ENCODE measurements at regions not wholly inside any gene's neighbourhood (a gene's known extent, or its start where the extent isn't known, plus 50 kb on each side); places are given as distances from the start of the nearest gene placed in this dataset.
"Not testable (repeated sequence)": the region's sequence is repeated elsewhere in the genome, so short reads cannot be mapped to it uniquely, and the experiment has no call there.

DNA sequence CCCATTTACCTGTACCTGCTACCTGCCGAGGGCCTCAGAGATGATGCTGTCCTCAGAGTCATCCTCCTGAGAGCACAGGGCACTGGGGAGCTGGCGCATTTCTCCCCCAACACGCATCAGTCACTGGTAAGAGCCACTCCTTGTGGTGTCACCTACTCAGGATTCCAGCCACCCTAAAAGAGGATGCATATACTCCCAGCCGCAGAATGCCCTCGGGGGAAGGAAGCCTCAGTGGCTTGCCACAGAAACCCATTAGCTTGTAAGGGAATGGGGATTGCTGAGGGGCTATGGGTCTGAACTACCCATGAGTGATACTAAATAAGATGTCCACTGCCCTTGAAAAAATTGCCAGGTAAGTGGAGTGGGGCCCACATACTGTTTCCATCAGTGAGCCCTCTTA, 279.2 kb downstream of the WDR11 start:
- in situ Hi-C loops (cut with HindIII; ENCODE audit: low sequenced_read_pairs) = no loop called here

DNA sequence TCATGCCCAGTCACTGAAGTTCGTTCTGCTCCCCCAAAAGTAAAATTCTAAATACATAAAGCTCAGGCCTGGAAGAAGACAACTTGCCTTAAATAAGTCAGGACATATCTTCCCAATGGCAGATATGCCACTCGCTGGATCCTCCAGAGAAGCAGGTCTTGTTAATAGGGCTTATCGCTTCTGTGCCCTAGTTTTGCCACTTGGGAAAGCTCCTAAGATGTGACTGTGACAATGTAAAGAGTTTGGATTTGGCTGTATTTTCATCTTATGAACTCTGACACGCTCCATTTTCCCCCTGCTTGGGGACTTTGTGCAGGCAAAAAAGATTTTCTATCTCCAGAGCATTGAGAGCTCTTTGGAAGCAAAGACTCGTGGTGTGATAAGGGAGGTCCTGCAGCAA, 279.9 kb downstream of the WDR11 start:
- in situ Hi-C loops (cut with HindIII; ENCODE audit: low sequenced_read_pairs) = no loop called here

DNA sequence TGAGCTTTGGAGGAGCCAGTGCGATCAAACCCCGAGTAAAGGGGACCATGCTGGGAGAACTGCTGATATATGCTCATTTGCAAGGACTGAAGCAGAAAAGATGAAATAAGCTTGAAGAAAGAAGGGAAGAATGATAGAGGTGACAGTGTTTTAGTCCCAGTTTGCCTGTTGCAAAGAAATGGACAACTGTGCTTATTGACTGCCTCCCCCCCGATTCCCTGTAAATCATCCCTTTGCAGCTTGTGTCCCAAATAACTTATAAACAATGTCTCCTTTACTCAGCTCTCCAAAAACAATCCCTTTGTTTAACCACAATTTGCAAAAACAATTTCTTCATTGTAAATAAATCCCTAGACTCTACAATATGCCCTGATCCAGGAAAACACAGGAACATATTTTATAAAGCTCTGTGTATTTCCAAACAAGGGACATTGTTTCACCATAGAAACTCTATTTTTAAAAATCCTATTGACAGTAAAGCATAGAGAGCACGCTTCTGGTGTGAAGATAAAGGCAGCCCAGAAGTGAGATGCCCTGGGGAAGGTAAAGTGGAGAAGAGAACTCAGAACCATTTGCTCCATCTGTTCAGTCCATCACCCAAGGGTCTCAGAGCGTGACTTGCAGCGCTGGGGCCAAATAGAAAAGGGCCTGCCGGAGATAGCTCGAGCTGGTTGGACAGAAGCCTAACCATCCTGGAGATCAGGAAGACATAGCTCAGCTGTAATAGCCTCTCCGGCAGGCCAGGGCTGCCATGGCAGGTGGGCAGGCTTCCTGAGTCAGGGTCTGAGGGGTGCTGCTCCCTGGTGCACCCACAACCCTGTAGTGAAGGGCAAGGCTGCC, 280.5 kb downstream of the WDR11 start:
- in situ Hi-C loops (cut with HindIII; ENCODE audit: low sequenced_read_pairs) = no loop called here

GRCh38 chr10:121132273-121132672, 281.1 kb downstream of the WDR11 start:
- in situ Hi-C loops (cut with HindIII; ENCODE audit: low sequenced_read_pairs) = no loop called here

GRCh38 chr10:121133901-121134300, 282.7 kb downstream of the WDR11 start:
- in situ Hi-C loops (cut with HindIII; ENCODE audit: low sequenced_read_pairs) = no loop called here

- in situ Hi-C loops (cut with HindIII; ENCODE audit: low sequenced_read_pairs) = no loop called here
These were observed 283.5 kb downstream of the WDR11 start for GRCh38 chr10:121134711-121135110.

DNA sequence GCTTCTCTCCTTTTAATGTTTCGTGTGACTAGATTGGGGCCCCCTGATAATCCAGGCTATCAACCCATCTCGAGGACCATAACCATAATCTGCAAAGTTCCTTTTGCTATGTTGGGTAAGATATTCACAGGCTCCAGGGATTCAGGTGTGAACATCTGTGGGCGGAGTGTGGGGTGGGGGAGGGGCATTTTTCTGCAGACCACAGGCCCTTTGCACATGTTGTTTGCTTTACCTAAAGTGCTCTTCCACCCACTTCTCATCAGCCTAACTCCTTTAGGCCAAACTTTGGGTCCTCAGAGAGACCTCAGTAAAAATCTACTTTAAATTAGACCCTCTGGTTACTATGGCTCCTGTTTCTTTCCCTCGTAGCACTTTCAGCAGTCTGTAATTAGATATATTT, 284.4 kb downstream of the WDR11 start:
- in situ Hi-C loops (cut with HindIII; ENCODE audit: low sequenced_read_pairs) = no loop called here

GRCh38 chr10:121137533-121137932, 286.4 kb downstream of the WDR11 start:
- in situ Hi-C loops (cut with HindIII; ENCODE audit: low sequenced_read_pairs) = no loop called here

DNA sequence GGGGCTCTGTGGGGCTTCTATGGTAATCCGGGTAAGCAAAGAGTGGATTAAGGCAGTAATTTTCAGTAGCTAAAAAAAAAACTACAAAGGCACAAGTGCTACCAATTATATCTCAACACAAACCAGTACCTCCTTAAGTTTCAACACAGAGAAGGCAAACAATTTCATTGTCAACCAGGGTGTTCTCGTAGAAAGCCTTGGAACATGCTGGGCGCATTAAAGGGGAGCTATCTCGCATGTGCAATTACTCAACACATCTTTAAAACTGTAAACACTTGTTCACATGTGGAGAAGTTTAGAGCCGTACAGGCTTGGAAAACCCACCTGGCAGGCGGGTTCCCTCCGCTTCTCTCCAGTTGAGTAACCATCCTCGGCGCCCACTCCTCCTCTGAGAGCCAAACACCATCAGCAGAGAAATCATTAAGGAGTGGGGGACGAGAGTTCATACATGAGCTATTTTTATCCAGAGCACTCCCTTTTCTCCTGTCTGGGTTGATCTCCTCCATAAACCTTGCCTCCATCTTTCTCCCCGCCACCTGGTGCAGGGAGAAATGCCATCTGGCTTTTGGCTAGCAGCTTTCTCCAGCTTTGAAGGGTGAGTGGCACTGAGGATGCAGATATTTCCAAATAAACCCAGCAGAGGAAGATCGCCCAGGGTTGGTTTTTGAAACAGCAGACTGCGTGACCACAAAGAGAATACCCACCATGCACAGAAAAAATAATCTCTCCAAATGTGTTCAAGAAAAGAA, 287.1 kb downstream of the WDR11 start:
- in situ Hi-C loops (cut with HindIII; ENCODE audit: low sequenced_read_pairs) = no loop called here

- in situ Hi-C loops (cut with HindIII; ENCODE audit: low sequenced_read_pairs) = no loop called here
These were observed 287.8 kb downstream of the WDR11 start for GRCh38 chr10:121138918-121139317.

DNA sequence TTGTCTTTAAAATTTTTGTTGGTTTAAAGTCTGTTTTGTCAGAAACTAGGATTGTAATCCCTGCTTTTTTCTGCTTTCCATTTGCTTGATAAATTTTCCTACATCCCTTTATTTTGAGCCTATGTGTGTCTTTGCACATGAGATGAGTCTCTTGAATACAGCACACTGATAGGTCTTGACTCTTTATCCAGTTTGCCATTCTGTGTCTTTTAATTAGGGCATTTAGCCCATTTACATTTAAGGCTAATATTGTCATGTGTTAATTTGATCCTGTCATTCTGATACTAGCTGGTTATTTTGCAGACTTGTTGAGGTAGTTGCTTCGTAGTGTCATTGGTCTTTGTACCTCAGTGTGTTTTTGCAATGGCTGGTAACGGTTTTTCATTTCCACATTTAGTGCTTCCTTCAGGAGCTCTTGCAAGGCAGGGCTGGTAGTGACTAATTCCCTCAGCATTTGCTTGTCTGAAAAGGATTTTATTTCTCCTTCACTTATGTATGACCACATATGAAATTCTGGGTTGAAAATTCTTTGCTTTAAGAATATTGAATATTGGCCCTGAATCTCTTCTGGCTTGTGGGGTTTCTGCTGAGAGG, 294.7 kb downstream of the WDR11 start:
- in situ Hi-C loops (cut with HindIII; ENCODE audit: low sequenced_read_pairs) = not testable (repeated sequence)

GRCh38 chr10:121148921-121149320, 297.8 kb downstream of the WDR11 start:
- in situ Hi-C loops (cut with HindIII; ENCODE audit: low sequenced_read_pairs) = no loop called here

DNA sequence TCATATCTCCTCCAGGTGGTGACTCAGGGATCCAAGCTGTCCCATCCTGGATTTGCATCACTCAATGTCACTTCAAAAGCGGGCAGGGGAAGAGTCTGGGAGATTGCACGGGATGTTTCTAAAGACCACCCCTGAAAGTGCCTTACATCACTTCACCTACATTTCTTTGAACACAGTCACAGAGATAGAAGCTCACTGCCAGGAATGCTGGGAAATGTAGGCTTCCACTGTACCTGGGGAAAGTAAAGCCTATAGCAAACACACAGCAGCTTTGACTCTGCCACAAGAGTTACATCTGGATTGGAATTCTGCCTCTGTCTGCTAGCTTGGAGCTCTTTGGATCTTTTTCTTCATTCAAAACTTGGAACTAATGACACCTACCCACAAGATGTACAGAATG, 300.9 kb downstream of the WDR11 start:
- in situ Hi-C loops (cut with HindIII; ENCODE audit: low sequenced_read_pairs) = no loop called here

GRCh38 chr10:121152935-121153334, 301.8 kb downstream of the WDR11 start:
- in situ Hi-C loops (cut with HindIII; ENCODE audit: low sequenced_read_pairs) = no loop called here

DNA sequence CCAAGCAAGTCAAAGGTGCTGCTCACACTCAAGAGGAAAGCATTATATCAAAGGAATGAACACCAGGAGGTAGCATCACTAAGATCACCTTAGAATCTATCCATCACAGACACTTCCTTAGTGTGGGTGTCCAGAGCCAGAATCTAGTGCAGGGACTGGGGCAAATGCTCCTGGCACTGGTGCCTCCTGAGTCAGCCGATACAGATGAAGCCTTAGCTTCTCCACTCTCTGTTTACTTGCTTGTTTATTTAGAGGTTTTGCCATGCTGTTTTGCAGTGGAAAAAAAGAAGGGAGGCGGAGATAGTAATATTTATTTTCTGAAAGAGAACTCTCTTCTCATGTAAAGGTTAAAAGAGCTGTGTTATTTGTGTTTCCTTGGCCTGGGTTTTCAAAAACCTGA, 303.1 kb downstream of the WDR11 start:
- in situ Hi-C loops (cut with HindIII; ENCODE audit: low sequenced_read_pairs) = no loop called here

DNA sequence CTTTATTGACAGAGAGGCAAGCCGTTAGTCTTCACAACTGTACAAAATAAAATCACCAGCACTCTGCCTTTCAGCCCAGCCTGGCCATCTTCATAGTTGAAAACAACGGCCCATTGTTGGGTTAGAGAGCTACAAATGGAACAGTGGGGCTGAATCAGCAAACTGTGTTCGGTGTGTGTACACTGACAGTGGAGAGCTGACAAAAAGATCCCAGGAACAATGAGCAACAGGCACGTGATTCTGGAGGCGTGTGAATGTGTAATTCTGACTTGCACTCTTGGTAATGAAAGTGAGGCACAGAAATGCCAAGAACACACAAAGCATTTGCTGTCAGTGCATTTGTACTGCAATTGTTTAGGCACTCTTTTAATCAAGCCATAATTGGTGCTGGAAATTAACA, 303.7 kb downstream of the WDR11 start:
- in situ Hi-C loops (cut with HindIII; ENCODE audit: low sequenced_read_pairs) = no loop called here

- in situ Hi-C loops (cut with HindIII; ENCODE audit: low sequenced_read_pairs) = no loop called here
These were observed 304.7 kb downstream of the WDR11 start for GRCh38 chr10:121155742-121156474.

DNA sequence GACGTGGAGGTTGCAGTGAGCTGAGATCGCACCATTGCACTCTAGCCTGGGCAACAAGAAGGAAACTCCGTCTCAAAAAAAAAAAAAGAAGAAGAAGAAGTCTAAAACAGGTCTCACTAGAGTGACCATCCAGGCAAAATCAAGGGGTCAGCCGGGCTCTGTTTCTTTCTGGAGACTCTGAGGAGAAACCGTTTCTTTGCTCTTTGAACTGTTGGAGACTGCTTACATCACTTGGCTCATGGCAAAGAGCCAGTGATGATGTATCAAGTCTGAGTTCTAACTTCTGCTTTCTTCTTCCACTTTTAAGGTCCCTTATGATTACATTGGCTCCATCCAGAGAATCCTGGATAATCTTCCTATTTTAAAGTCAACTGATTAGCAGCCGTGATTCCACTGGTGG, 306.8 kb downstream of the WDR11 start:
- in situ Hi-C loops (cut with HindIII; ENCODE audit: low sequenced_read_pairs) = no loop called here

- in situ Hi-C loops (cut with HindIII; ENCODE audit: low sequenced_read_pairs) = no loop called here
These were observed 307.9 kb downstream of the WDR11 start for GRCh38 chr10:121158988-121159579.

DNA sequence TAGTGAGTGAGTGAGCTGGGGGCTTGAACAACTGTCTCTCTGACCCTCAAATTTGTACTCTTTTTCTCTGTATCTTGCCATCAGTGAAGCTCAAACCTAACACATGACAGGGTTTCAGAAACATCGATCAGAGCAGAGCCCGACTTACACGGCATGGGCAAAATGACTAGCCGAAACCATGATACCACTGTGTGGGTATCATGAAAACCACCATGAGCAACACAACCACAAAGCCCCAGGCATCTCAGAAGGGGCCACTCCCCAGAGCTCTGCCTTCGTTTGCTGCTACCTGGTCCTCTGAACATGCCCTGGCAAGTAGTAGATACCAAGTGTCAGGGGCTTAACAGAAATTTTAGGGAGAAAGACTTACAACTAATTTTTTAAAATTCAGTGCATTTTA, 308.5 kb downstream of the WDR11 start:
- in situ Hi-C loops (cut with HindIII; ENCODE audit: low sequenced_read_pairs) = no loop called here

DNA sequence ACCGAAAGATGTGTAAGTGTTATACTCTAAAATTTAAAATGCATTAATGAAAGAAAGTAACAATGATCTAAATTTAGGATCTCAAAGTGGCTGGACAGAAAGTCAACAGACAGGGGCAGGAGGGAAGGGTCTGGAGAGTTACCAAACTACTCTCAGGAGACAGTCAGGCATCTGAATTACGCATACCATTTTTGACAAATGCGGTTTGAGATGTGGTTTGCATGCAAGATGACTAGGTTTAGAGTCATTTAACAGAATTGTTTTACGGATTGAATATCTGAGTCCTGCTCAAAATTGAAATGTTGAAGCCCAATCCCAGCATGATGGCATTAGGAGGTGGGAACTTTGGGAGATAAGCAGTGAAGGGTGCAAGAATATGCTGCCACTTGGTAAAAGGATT, 314.1 kb downstream of the WDR11 start:
- in situ Hi-C loops (cut with HindIII; ENCODE audit: low sequenced_read_pairs) = no loop called here

Measured in endothelial cell of hepatic sinusoid (primary cell).